Glutamatergic neuron (in vitro differentiated cells): ENCODE measurements at regions not wholly inside any gene's neighbourhood (a gene's known extent, or its start where the extent isn't known, plus 50 kb on each side); places are given as distances from the start of the nearest gene placed in this dataset.

Source experiments
- DNase-seq: peaks from one replicate; pipeline ENCODE4 v3.0.0; 2022
- H3K27ac Mint-ChIP-seq: one replicate; pipeline ENCODE4 v1.8.0; 2020; ENCODE audit warnings: mild to moderate bottlenecking, mixed read lengths, inconsistent platforms; ENCODE audit not compliant: unreplicated experiment
- H3K27me3 Mint-ChIP-seq: one replicate; pipeline ENCODE4 v1.8.0; 2020; ENCODE audit warnings: mild to moderate bottlenecking, moderate library complexity, mixed read lengths, inconsistent platforms; ENCODE audit not compliant: unreplicated experiment
- H3K36me3 Mint-ChIP-seq: one replicate; pipeline ENCODE4 v1.8.0; 2020; ENCODE audit warnings: mild to moderate bottlenecking, mixed read lengths, inconsistent platforms; ENCODE audit not compliant: unreplicated experiment
- H3K4me1 Mint-ChIP-seq: one replicate; pipeline ENCODE4 v1.8.0; 2020; ENCODE audit warnings: mild to moderate bottlenecking, low read depth, mixed read lengths, inconsistent platforms; ENCODE audit not compliant: unreplicated experiment
- H3K4me3 Mint-ChIP-seq: one replicate; pipeline ENCODE4 v1.8.0; 2020; ENCODE audit warnings: mild to moderate bottlenecking, mixed read lengths, inconsistent platforms; ENCODE audit not compliant: unreplicated experiment
- H3K9me3 Mint-ChIP-seq: one replicate; pipeline ENCODE4 v1.8.0; 2020; ENCODE audit warnings: mild to moderate bottlenecking, moderate library complexity, mixed read lengths, inconsistent platforms; ENCODE audit not compliant: unreplicated experiment
- TF ChIP-seq, protein P1 (sequence below): fragments of 200-600 bp; sonication (generic); IDR thresholded peaks from one replicate; pipeline ENCODE4 v1.5.0; 2021; ENCODE audit not compliant: partially characterized antibody, unreplicated experiment

DNA sequence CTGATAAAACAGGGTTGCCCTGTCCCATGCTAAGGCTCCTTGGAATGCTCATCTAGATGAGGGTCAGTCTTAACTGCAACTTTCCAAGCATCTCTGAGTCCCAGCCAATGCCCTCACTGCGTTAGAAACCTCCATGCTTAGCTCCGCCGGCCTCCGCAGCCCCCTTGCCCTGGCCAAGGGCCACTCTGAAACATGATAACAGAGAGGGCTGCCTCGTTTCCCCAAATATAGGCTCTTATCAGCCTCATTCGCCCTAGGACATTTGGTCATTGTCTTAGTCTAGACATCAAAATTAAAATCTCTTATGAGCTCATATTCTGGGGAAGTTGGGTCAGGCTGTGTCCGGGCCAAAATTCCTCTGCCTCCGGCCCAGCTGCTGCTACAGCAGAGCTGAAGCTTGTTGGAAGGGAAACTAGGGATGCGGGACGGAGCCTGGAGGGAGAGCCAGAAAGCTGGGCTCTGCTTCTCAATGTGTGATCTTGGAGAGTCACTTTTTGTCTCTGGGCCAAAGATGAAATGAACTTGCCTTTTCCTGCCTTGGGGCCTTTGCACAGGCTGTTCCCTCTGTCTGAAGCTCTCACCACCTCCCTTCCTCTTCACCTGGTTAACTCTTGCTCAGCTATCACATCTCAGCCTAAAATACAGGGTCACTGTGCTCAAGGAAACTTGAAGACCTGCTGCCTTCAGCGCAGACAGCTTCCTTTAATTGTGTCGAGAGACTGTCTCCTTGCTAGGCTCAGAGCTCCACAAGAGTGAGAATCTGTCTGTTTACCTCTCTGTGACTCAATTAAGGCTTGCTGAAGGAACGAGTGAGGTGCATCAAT, 191.3 kb downstream of the RGS3 start:
- Mint-ChIP-seq H3K36me3 (no peaks in the 10 kb centered on the region), H3K27me3 (peaks cover 8% of the 10 kb centered on the region), H3K4me1 (peaks cover 9% of the 10 kb centered on the region), H3K9me3 (peaks cover 6% of the 10 kb centered on the region), H3K4me3 (no peak overlapping the region), H3K27ac (no peak overlapping the region)
- no peak for DNase-seq
- TF ChIP-seq, protein P1, sequence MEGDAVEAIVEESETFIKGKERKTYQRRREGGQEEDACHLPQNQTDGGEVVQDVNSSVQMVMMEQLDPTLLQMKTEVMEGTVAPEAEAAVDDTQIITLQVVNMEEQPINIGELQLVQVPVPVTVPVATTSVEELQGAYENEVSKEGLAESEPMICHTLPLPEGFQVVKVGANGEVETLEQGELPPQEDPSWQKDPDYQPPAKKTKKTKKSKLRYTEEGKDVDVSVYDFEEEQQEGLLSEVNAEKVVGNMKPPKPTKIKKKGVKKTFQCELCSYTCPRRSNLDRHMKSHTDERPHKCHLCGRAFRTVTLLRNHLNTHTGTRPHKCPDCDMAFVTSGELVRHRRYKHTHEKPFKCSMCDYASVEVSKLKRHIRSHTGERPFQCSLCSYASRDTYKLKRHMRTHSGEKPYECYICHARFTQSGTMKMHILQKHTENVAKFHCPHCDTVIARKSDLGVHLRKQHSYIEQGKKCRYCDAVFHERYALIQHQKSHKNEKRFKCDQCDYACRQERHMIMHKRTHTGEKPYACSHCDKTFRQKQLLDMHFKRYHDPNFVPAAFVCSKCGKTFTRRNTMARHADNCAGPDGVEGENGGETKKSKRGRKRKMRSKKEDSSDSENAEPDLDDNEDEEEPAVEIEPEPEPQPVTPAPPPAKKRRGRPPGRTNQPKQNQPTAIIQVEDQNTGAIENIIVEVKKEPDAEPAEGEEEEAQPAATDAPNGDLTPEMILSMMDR: no peak

DNA sequence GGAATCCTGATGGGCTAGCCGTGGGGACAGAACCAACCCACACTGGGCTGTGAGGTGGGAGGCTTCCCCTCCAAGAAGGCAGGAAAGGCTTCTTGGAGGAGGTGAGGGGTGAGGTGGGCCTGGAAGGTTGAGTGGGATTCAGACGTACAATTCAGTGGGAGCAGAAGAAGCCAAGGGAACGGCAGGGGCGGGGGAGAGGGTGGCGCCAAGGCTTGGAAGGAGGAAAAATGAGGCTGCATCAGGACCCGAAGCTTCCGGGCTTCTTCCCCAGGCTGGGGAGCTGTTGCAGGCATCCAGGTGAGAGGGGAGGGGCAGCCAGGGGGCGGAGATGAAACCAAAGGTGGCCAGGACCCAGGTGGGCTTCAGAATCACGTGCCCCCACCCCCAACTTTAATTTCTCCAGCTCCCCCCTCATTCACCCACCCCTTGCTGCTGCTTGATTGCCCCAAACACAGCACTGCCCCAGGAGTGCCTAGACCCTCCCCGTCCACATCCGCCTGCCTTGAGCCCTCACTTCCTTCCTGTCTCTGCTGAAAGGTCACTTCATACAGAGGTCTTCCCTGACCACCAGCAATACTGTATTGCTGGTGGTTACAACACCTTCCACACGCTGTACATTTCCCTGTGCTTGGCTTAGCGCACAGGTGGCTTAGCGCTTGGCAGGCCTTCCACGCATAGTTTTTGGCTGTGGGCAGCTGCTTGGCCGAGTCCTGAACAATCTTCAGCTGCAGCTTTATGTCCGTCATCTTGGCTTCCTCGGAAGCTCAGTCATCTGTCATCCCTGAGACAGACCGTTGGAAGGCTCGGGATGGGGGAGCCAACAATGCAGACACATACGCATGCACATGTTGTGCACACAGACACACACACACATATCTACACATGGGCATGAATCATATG, 193.5 kb downstream of the RGS3 start:
- Mint-ChIP-seq H3K36me3 (no peaks in the 10 kb centered on the region), H3K9me3 (peaks cover 10% of the 10 kb centered on the region), H3K27me3 (peaks cover 8% of the 10 kb centered on the region), H3K27ac (no peak overlapping the region), H3K4me1 (peaks cover 7% of the 10 kb centered on the region), H3K4me3 (no peak overlapping the region)
- no peak for DNase-seq
- TF ChIP-seq, protein P1: no peak

DNA sequence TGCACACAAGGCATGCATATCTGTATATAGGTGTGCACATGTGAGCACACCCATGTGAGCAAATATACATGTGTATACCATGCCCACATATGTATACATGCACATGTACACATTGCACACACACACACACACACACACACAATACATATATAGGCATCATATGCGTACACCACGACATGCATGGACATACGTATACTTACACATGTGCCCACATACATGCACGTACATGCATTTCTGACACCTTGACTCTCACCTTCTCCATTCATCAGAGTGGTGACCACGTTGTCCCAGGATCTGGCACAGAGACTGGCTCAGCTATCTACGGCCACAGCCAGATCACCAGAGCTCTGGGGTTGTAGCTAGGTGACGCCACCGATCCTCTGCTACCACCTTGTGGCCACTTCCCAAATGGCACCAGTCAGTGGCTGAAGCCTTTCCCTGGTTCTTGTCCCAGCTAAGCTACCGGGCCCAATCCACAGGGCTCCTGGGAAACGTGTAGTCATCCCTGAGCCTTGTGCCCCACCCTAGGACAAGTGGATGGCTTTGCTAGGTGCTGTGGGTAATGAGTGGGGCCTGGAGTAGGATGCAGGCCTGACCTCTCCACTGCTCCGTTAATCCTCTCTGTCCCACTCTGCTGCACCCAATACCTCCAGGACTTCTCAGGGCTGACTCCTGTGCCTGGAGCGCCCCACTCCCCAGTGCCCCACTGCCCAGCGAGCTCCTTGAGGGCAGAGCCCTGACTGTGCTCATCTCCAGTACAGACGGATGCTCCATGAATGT, 194.4 kb downstream of the RGS3 start:
- Mint-ChIP-seq H3K4me1 (peaks cover 7% of the 10 kb centered on the region), H3K36me3 (no peaks in the 10 kb centered on the region), H3K9me3 (peaks cover 10% of the 10 kb centered on the region), H3K27me3 (peaks cover 8% of the 10 kb centered on the region), H3K4me3 (no peak overlapping the region), H3K27ac (no peak overlapping the region)
- peak; percentile 93 for DNase-seq
- TF ChIP-seq, protein P1: peak; percentile 87

DNA sequence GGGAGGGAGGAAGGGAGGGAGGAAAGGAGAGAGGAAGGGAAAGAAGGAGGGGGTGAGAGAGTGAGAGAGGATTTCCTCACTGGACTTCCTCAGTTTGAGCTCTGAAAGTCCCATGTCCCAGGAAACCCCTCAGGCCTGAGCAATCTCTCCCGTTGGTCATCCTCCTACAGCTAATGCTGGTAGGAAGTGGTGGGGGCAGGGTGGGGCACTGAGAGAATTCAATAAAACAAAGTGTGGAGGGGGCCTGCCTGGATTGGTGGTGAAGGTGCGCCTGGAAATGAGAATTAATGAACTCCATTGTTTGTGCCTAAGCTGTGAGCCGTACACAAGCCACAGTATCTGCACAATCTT, 195.0 kb downstream of the RGS3 start:
- no peak for DNase-seq
- H3K27ac Mint-ChIP-seq: no peak overlapping the region
- no peak overlapping the region for H3K4me3 Mint-ChIP-seq
- H3K36me3 Mint-ChIP-seq: no peaks in the 10 kb centered on the region
- TF ChIP-seq, protein P1: no peak
- peaks cover 10% of the 10 kb centered on the region for H3K9me3 Mint-ChIP-seq
- peaks cover 8% of the 10 kb centered on the region for H3K27me3 Mint-ChIP-seq
- peaks cover 7% of the 10 kb centered on the region for H3K4me1 Mint-ChIP-seq
